K562 (cell line): ENCODE measurements at regions not wholly inside any gene's neighbourhood (a gene's known extent, or its start where the extent isn't known, plus 50 kb on each side); places are given as distances from the start of the nearest gene placed in this dataset.

ENCODE experiments used
- ATAC-seq: fragments of 200-7000 bp; cut with Tn5 transposase; 3 replicates; pipeline ENCODE4 v1.9.1; 2020; ENCODE audit warnings: moderate library complexity
- BruUV-seq: library from RNA; stranded (reverse); fragments of 400-500 nt; replicated peaks from 2 replicates; lab custom pipeline; 2021; lab: Mats Ljungman, UMichigan
- CTCF ChIA-PET: fragments of 300-600 bp; formaldehyde crosslinking; extraction: SDS; loops from one replicate; lab custom pipeline; 2021; ENCODE audit warnings: low intra/inter-chr PET ratio; lab: Yijun Ruan, JAX
- POLR2A ChIA-PET: fragments of 300-600, 350-650 bp; sonication (Branson Sonifier 250); formaldehyde crosslinking; extraction: SDS; loops from one replicate; lab custom pipeline; 2021; ENCODE audit warnings: antibody characterized with exemption, inconsistent platforms; lab: Yijun Ruan, JAX
- DNase-seq, 4 experiments: peaks; one replicate each; pipeline versions ENCODE4 v3.0.0 to v3.0.0-alpha.2; 2011 to 2018; ENCODE audit warnings: low spot score in 3 of 4, mixed read lengths in 3 of 4; ENCODE audit errors: extremely low read depth in 1 of 4
- FAIRE-seq: peaks from 2 replicates; lab custom pipeline; 2011; peaks lifted over from hg19 to GRCh38; lab: Jason Lieb, UNC
- H2AFZ ChIP-seq: 2 replicates; pipeline ENCODE4 v1.6.0; 2011; ENCODE audit warnings: low read depth, low read length, control low read depth, inconsistent platforms
- H3K27ac ChIP-seq: fragments of 200-600 bp; 3 replicates; pipeline ENCODE4 v1.8.0; 2011; ENCODE audit warnings: low read depth, mild to moderate bottlenecking, control low read depth, inconsistent platforms, low read length, moderate library complexity, mixed read lengths; ENCODE audit errors: extremely low read depth
- H3K27me3 ChIP-seq, 2 experiments: fragments of 300-600 bp in 1 of 2; 2 replicates in 1 of 2; 3 replicates in 1 of 2; pipeline versions ENCODE4 v1.6.0 to v1.8.0; 2011; ENCODE audit warnings: inconsistent platforms in 2 of 2, low read length in 2 of 2, mild to moderate bottlenecking in 1 of 2, mixed read lengths in 1 of 2, moderate library complexity in 1 of 2; ENCODE audit not compliant: control insufficient read depth in 2 of 2, insufficient read depth in 2 of 2
- H3K36me3 ChIP-seq: fragments of 300-600 bp; 3 replicates; pipeline ENCODE4 v1.8.0; 2011; ENCODE audit warnings: mild to moderate bottlenecking, low read length, inconsistent platforms; ENCODE audit not compliant: control insufficient read depth, insufficient read depth
- H3K4me1 ChIP-seq, 2 experiments: fragments of 200-600 bp in 1 of 2; replicated peaks in 1 of 2; 2 replicates in 1 of 2; 3 replicates in 1 of 2; pipeline versions ENCODE4 v1.5.1 to v1.8.0; 2011; ENCODE audit warnings: inconsistent platforms in 2 of 2, low read length in 2 of 2, mild to moderate bottlenecking in 1 of 2, mixed read lengths in 1 of 2, moderate library complexity in 1 of 2; ENCODE audit not compliant: control insufficient read depth in 2 of 2, insufficient read depth in 2 of 2
- H3K4me2 ChIP-seq: 2 replicates; pipeline ENCODE4 v1.6.1; 2011; ENCODE audit warnings: low read length, control low read depth, inconsistent platforms, mixed read lengths; ENCODE audit not compliant: insufficient read depth
- H3K4me3 ChIP-seq: fragments of 200-600 bp; sonication (generic), shearing (Covaris generic); 2 replicates; pipeline ENCODE4 v1.5.1; 2016; ENCODE audit warnings: control low read depth, inconsistent platforms
- H3K79me2 ChIP-seq: fragments of 200-600 bp; 3 replicates; pipeline ENCODE4 v1.8.0; 2011; ENCODE audit warnings: low read length, inconsistent platforms; ENCODE audit not compliant: control insufficient read depth, insufficient read depth
- H3K9ac ChIP-seq, 2 experiments: 2 replicates each; pipeline versions ENCODE4 v1.6.0 to v1.6.1; 2011; ENCODE audit warnings: low read depth in 2 of 2, low read length in 2 of 2, control low read depth in 1 of 2, inconsistent platforms in 1 of 2, mild to moderate bottlenecking in 1 of 2, mixed read lengths in 1 of 2; ENCODE audit not compliant: insufficient read depth in 1 of 2
- H3K9me1 ChIP-seq: one replicate; pipeline ENCODE4 v1.6.0; 2011; ENCODE audit warnings: inconsistent platforms, mild to moderate bottlenecking, low read length, moderate library complexity; ENCODE audit not compliant: control insufficient read depth, insufficient read depth
- H3K9me3 ChIP-seq: replicated peaks from 2 replicates; pipeline ENCODE4 v1.5.1; 2011; ENCODE audit warnings: low read depth, low read length, inconsistent platforms; ENCODE audit not compliant: control insufficient read depth, insufficient read depth
- H4K20me1 ChIP-seq: replicated peaks from 2 replicates; pipeline ENCODE4 v1.6.1; 2011; ENCODE audit warnings: low read length, inconsistent platforms, mixed read lengths; ENCODE audit not compliant: control insufficient read depth, insufficient read depth
- BMI1 ChIP-seq: fragments of 150-350 bp; IDR thresholded peaks from 2 replicates; pipeline ENCODE4 v1.6.1; 2014; ENCODE audit warnings: low read length
- CTCF ChIP-seq, 3 experiments: IDR thresholded peaks in 2 of 3; conservative IDR thresholded peaks in 1 of 3; 2 replicates each; pipeline ENCODE4 v1.5.1; 2011 to 2012; ENCODE audit warnings: low read length in 3 of 3, mild to moderate bottlenecking in 3 of 3, control low read depth in 2 of 3, improper control_type of control experiment in 1 of 3, inconsistent platforms in 1 of 3, low read depth in 1 of 3, mixed read lengths in 1 of 3, moderate library complexity in 1 of 3; ENCODE audit not compliant: insufficient read depth in 2 of 3
- IRF2 ChIP-seq: sonication (generic); formaldehyde crosslinking; IDR thresholded peaks from 2 replicates; pipeline ENCODE4 v1.8.1; 2022; ENCODE audit warnings: mild to moderate bottlenecking, missing genetic modification reagents
- MAFF ChIP-seq: IDR thresholded peaks from 2 replicates; pipeline ENCODE4 v1.6.1; 2012; ENCODE audit warnings: low read length, improper control_type of control experiment
- MCM5 ChIP-seq: fragments of 450-650 bp; IDR thresholded peaks from 2 replicates; pipeline ENCODE4 v1.6.1; 2016; ENCODE audit warnings: low read depth
- RAD21 ChIP-seq, 2 experiments: fragments of 250-450 bp in 1 of 2; fragments of 450-650 bp in 1 of 2; sonication (Bioruptor Pico) in 1 of 2; formaldehyde crosslinking in 1 of 2; IDR thresholded peaks in 1 of 2; conservative IDR thresholded peaks in 1 of 2; 2 replicates each; pipeline versions ENCODE4 v1.4.0 to v1.8.0; 2020 to 2022; ENCODE audit warnings: mild to moderate bottlenecking in 2 of 2, moderate library complexity in 1 of 2
- TEAD1 ChIP-seq, 2 experiments: fragments of 450-650 bp in 1 of 2; sonication (generic) in 1 of 2; formaldehyde crosslinking; IDR thresholded peaks; 2 replicates each; pipeline versions ENCODE4 v1.4.0 to v1.8.0; 2020 to 2022; ENCODE audit warnings: mild to moderate bottlenecking in 2 of 2, missing genetic modification reagents in 1 of 2
- ZZZ3 ChIP-seq: fragments of 450-650 bp; IDR thresholded peaks from 2 replicates; pipeline ENCODE4 v1.6.1; 2016; ENCODE audit warnings: antibody characterized with exemption, mild to moderate bottlenecking, moderate library complexity
- WGBS: fragments of 100-300 bp; shearing (Covaris generic); methylation state at CpG from one replicate; pipeline ENCODE4 v1.1.6; 2016; ENCODE audit warnings: low coverage, mixed read lengths; ENCODE audit not compliant: insufficient coverage; ENCODE audit errors: missing lambda C conversion rate; 5-methylcytosine and 5-hydroxymethylcytosine counted together
- in situ Hi-C: fragments of 300-500 bp; cut with MboI; formaldehyde crosslinking; loops from 4 replicates; pipeline ENCODE4 v1.15.0; 2018; ENCODE audit warnings: inconsistent platforms, mixed read lengths
- intact Hi-C: fragments of 100-400 bp; cut with micrococcal nuclease; formaldehyde crosslinking; loops from 2 replicates; pipeline ENCODE4 v1.14.2; 2022

- no peaks in the 10 kb centered on the region for H3K36me3 ChIP-seq
- H3K27ac ChIP-seq = no peak overlapping the region
- ATAC-seq (peak; percentile 59; the same call in 1 of the 3 replicates), DNase-seq (peak in 2 of 4 experiments; percentile 30 to 32), FAIRE-seq (no peak)
- no peaks in the 10 kb centered on the region for H3K9me1 ChIP-seq
- intact Hi-C loops (no loop called here), in situ Hi-C loops (no loop called here)
- no peaks in the 10 kb centered on the region for H3K9me3 ChIP-seq
- no peak overlapping the region for H3K9ac ChIP-seq
- WGBS = under 1% methylated on average over 6 of the region's 6 CpGs
- ChIA-PET CTCF (no interaction called here), POLR2A (interaction anchor here (0.8 kb wide), 1 partner anchor 56 kb away, joined by 4 read pairs; no protein-coding TSS in a partner anchor)
- H3K27me3 ChIP-seq = peaks cover 0 to 11% of the 10 kb centered on the region in 2 experiments; a peak in 2 of 5 replicates
- no peak overlapping the region for H2AFZ ChIP-seq
- H3K4me1 ChIP-seq = no peaks in the 10 kb centered on the region
- no peaks in the 10 kb centered on the region for H3K79me2 ChIP-seq
- no TSS peak for BruUV-seq
- H3K4me3 ChIP-seq = no peak overlapping the region
- no peak overlapping the region for H3K4me2 ChIP-seq
- no peaks in the 10 kb centered on the region; the same call in 1 of the 2 replicates for H4K20me1 ChIP-seq
- TF ChIP-seq MCM5 (no peak), IRF2 (CRISPR knock-in tag) (no peak), RAD21 (CRISPR knock-in tag; conservative IDR thresholded peaks at IDR 0.05 in 1 of 2, IDR thresholded peaks at IDR 0.05 in 1 of 2) (0 out of 4 replicates have a peak, but pooled peaks of 1 of the 2 experiments have one; percentile 5), CTCF (IDR thresholded peaks at IDR 0.05 in 2 of 3, conservative IDR thresholded peaks at IDR 0.05 in 1 of 3; ENCODE audit: insufficient read depth in 2 of 3, low read depth in 1 of 3, low read length in 3 of 3) (peak in 1 of 3 experiments; percentile 27; a peak in 2 of 6 replicates), BMI1 (no peak), TEAD1 (CRISPR knock-in tag; IDR thresholded peaks at IDR 0.05) (no peak), ZZZ3 (no peak), MAFF (no peak)
These were observed 131.6 kb upstream of the ZC3H12A start for GRCh38 chr1:37342736-37343135.
